Lower leg skin (tissue), 3 donors: ENCODE measurements at regions not wholly inside any gene's neighbourhood (a gene's known extent, or its start where the extent isn't known, plus 50 kb on each side); places are given as distances from the start of the nearest gene placed in this dataset.

Experiments used
- POLR2A ChIP-seq, 2 donors: fragments of 450-650 bp; IDR thresholded peaks; one replicate each; pipeline ENCODE4 v1.6.1; 2016 to 2017; ENCODE audit warnings: antibody characterized with exemption in 2 of 2, mild to moderate bottlenecking in 1 of 2, moderate library complexity in 1 of 2
- TF ChIP-seq, protein P1 (sequence below), 3 donors: fragments of 450-650 bp; IDR thresholded peaks; one replicate each; pipeline ENCODE4 v1.5.1; 2016; ENCODE audit warnings: antibody characterized with exemption in 3 of 3, mild to moderate bottlenecking in 3 of 3, moderate library complexity in 2 of 3

DNA sequence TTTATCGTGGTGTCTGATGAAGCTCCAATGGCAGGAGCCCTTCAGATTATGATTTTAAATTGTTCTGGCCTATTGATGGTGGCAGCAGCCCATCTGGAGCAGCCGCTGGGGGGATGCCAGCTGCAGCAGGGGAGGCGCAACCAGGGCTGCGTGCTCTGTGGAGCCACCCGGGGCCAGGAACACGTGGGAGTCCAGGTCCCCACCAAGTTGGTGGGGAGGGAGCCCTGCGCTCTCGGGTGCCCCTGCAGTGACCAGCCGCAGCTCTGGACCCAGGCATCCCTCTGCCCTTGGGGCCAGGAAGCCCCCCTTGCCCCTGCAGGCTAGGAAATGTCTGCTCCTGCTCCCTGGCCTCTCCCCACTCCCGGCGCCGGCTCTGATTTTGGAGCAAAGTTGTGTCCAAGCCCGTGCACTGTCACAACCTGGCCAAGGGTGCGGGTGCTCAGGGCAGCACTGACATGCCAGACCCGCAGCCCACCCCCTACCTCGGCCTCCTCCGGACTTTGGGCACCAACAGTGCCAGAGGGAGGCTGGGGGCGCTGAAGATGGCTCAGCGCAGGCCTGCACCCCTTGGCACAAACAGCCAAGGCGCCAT lies 147.2 kb upstream of the ADO start:
- TF ChIP-seq, protein P1, sequence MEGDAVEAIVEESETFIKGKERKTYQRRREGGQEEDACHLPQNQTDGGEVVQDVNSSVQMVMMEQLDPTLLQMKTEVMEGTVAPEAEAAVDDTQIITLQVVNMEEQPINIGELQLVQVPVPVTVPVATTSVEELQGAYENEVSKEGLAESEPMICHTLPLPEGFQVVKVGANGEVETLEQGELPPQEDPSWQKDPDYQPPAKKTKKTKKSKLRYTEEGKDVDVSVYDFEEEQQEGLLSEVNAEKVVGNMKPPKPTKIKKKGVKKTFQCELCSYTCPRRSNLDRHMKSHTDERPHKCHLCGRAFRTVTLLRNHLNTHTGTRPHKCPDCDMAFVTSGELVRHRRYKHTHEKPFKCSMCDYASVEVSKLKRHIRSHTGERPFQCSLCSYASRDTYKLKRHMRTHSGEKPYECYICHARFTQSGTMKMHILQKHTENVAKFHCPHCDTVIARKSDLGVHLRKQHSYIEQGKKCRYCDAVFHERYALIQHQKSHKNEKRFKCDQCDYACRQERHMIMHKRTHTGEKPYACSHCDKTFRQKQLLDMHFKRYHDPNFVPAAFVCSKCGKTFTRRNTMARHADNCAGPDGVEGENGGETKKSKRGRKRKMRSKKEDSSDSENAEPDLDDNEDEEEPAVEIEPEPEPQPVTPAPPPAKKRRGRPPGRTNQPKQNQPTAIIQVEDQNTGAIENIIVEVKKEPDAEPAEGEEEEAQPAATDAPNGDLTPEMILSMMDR (IDR thresholded peaks at IDR 0.05), result no peak
- no peak for TF ChIP-seq POLR2A (IDR thresholded peaks at IDR 0.05)
